HEK293T (cell line): ENCODE measurements at regions not wholly inside any gene's neighbourhood (a gene's known extent, or its start where the extent isn't known, plus 50 kb on each side); places are given as distances from the start of the nearest gene placed in this dataset.

Source experiments
- CTCF ChIA-PET: fragments of 350-600 bp; formaldehyde crosslinking; extraction: SDS; loops from one replicate; lab custom pipeline; 2021; ENCODE audit warnings: antibody characterized with exemption, inconsistent platforms; lab: Yijun Ruan, JAX
- POLR2A ChIA-PET: fragments of 350-600 bp; formaldehyde crosslinking; extraction: SDS; loops from one replicate; lab custom pipeline; 2020; ENCODE audit warnings: antibody characterized with exemption, inconsistent platforms; lab: Yijun Ruan, JAX
- DNase-seq: peaks from one replicate; pipeline ENCODE4 v3.0.0; 2012; ENCODE audit warnings: mixed read lengths; ENCODE audit errors: extremely low spot score
- ARNT ChIP-seq: fragments of 450-650 bp; IDR thresholded peaks from 2 replicates; pipeline ENCODE4 v1.6.1; 2017; ENCODE audit warnings: mild to moderate bottlenecking
- BHLHE40 ChIP-seq: fragments of 450-650 bp; IDR thresholded peaks from 2 replicates; pipeline ENCODE4 v1.6.1; 2016; ENCODE audit warnings: mild to moderate bottlenecking, moderate library complexity, borderline replicate concordance
- CTBP1 ChIP-seq: fragments of 450-650 bp; IDR thresholded peaks from 2 replicates; pipeline ENCODE4 v1.6.1; 2016; ENCODE audit warnings: borderline replicate concordance
- ELF4 ChIP-seq: fragments of 450-650 bp; IDR thresholded peaks from 2 replicates; pipeline ENCODE4 v1.6.1; 2017; ENCODE audit warnings: antibody characterized with exemption
- FOXA1 ChIP-seq: fragments of 450-650 bp; IDR thresholded peaks from 2 replicates; pipeline ENCODE4 v1.6.1; 2016; ENCODE audit warnings: mild to moderate bottlenecking
- FOXK2 ChIP-seq: fragments of 450-650 bp; IDR thresholded peaks from 2 replicates; pipeline ENCODE4 v1.6.1; 2016; ENCODE audit warnings: mild to moderate bottlenecking
- FOXM1 ChIP-seq: fragments of 450-650 bp; IDR thresholded peaks from 2 replicates; pipeline ENCODE4 v1.6.1; 2017; ENCODE audit warnings: mild to moderate bottlenecking, borderline replicate concordance
- HDGF ChIP-seq: fragments of 450-650 bp; IDR thresholded peaks from 2 replicates; pipeline ENCODE4 v1.6.1; 2017; ENCODE audit warnings: antibody characterized with exemption, borderline replicate concordance
- L3MBTL2 ChIP-seq: fragments of 450-650 bp; conservative IDR thresholded peaks from 2 replicates; pipeline ENCODE4 v1.6.1; 2016; ENCODE audit warnings: mild to moderate bottlenecking
- LEF1 ChIP-seq: fragments of 450-650 bp; IDR thresholded peaks from 2 replicates; pipeline ENCODE4 v1.6.1; 2017; ENCODE audit warnings: mild to moderate bottlenecking, borderline replicate concordance
- NFRKB ChIP-seq: fragments of 450-650 bp; IDR thresholded peaks from 2 replicates; pipeline ENCODE4 v1.6.1; 2016; ENCODE audit warnings: mild to moderate bottlenecking, moderate library complexity
- SP1 ChIP-seq: fragments of 450-650 bp; IDR thresholded peaks from 2 replicates; pipeline ENCODE4 v1.6.1; 2017
- SUZ12 ChIP-seq: fragments of 450-650 bp; IDR thresholded peaks from 2 replicates; pipeline ENCODE4 v1.6.1; 2016; ENCODE audit warnings: mild to moderate bottlenecking
- TARDBP ChIP-seq: fragments of 450-650 bp; IDR thresholded peaks from 2 replicates; pipeline ENCODE4 v1.6.1; 2016
- ZNF384 ChIP-seq: fragments of 450-650 bp; IDR thresholded peaks from 2 replicates; pipeline ENCODE4 v1.6.1; 2016
- TF ChIP-seq, protein P1 (sequence below): fragments of 450-650 bp; IDR thresholded peaks from 2 replicates; pipeline ENCODE4 v1.6.1; 2016

GRCh38 chr4:184930026-184930425 is 88.3 kb upstream of the HELT start:
- CTCF ChIA-PET, result no interaction called here
- POLR2A ChIA-PET, result no interaction called here

GRCh38 chr4:184932343-184932742 is 85.9 kb upstream of the HELT start:
- POLR2A ChIA-PET, result no interaction called here

More at GRCh38 chr4:184930026-184930425, 88.3 kb upstream of the HELT start:
- no peak for TF ChIP-seq NFRKB
- no peak for TF ChIP-seq BHLHE40
- TF ChIP-seq L3MBTL2, result no peak
- TF ChIP-seq ZNF384, result no peak
- TF ChIP-seq HDGF, result no peak
- no peak for TF ChIP-seq TARDBP
- DNase-seq, result no peak

GRCh38 chr4:184933311-184933710 is 85.0 kb upstream of the HELT start:
- DNase-seq, result no peak
- ChIA-PET CTCF (no interaction called here), POLR2A (no interaction called here)
- no peak for TF ChIP-seq CTBP1
- no peak for TF ChIP-seq FOXK2
- TF ChIP-seq TARDBP, result no peak
- no peak for TF ChIP-seq BHLHE40
- TF ChIP-seq, protein P1, sequence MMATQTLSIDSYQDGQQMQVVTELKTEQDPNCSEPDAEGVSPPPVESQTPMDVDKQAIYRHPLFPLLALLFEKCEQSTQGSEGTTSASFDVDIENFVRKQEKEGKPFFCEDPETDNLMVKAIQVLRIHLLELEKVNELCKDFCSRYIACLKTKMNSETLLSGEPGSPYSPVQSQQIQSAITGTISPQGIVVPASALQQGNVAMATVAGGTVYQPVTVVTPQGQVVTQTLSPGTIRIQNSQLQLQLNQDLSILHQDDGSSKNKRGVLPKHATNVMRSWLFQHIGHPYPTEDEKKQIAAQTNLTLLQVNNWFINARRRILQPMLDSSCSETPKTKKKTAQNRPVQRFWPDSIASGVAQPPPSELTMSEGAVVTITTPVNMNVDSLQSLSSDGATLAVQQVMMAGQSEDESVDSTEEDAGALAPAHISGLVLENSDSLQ, result no peak
- no peak for TF ChIP-seq FOXM1
- no peak for TF ChIP-seq SUZ12
- no peak for TF ChIP-seq LEF1
- TF ChIP-seq FOXA1, result no peak
- TF ChIP-seq HDGF, result no peak
- TF ChIP-seq SP1, result no peak
- no peak for TF ChIP-seq ZNF384

More at GRCh38 chr4:184932343-184932742, 85.9 kb upstream of the HELT start:
- DNase-seq, result no peak
- no peak for TF ChIP-seq CTBP1
- TF ChIP-seq FOXA1, result no peak
- TF ChIP-seq FOXK2, result no peak
- TF ChIP-seq, protein P1, result no peak
- TF ChIP-seq BHLHE40, result no peak
- TF ChIP-seq LEF1, result no peak
- no peak for TF ChIP-seq L3MBTL2
- TF ChIP-seq SP1, result no peak
- no peak for TF ChIP-seq NFRKB
- TF ChIP-seq FOXM1, result no peak
- TF ChIP-seq ZNF384, result no peak
- no peak for TF ChIP-seq SUZ12
- no peak for TF ChIP-seq TARDBP
- TF ChIP-seq HDGF, result no peak
- no peak for TF ChIP-seq ARNT
- CTCF ChIA-PET, result no interaction called here

DNA sequence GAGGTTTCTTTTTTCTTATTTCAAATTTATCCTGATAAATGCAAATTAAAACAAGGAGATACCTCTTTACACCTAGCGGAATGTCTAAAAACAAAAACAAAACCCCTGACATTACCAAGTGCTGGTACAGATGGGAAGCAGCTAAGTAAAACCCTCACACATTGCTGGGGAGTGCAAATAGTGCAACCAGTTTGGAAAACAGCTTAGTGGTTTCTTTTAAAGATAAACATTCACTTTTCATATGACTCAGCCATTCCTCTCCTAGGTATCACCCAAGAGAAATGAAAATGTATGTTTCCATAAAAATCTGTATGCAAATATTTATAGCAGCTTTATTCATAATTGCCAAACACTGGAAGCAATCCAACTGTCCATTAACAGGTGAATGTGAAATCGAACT is 84.1 kb upstream of the HELT start:
- ChIA-PET POLR2A (no interaction called here), CTCF (interaction anchor here (0.7 kb wide), 1 partner anchor 455 kb away, joined by 3 read pairs; no protein-coding TSS in a partner anchor)
- TF ChIP-seq ELF4, result no peak
- no peak for TF ChIP-seq FOXM1
- TF ChIP-seq LEF1, result no peak
- no peak for TF ChIP-seq SP1
- no peak for TF ChIP-seq CTBP1
- TF ChIP-seq FOXA1, result no peak
- TF ChIP-seq SUZ12, result no peak
- TF ChIP-seq ARNT, result no peak
- no peak for TF ChIP-seq L3MBTL2
- TF ChIP-seq, protein P1, result no peak
- no peak for TF ChIP-seq ZNF384
- DNase-seq, result no peak

- CTCF ChIA-PET, result no interaction called here
- POLR2A ChIA-PET, result no interaction called here
- no peak for DNase-seq
- TF ChIP-seq NFRKB, result no peak
- no peak for TF ChIP-seq ARNT
- TF ChIP-seq LEF1, result no peak
- TF ChIP-seq SP1, result no peak
- no peak for TF ChIP-seq FOXM1
- TF ChIP-seq CTBP1, result no peak
- TF ChIP-seq FOXA1, result no peak
- no peak for TF ChIP-seq TARDBP
- no peak for TF ChIP-seq L3MBTL2
- TF ChIP-seq ELF4, result no peak
- no peak for TF ChIP-seq HDGF
- TF ChIP-seq, protein P1, result no peak
- TF ChIP-seq FOXK2, result no peak
- no peak for TF ChIP-seq BHLHE40
- TF ChIP-seq SUZ12, result no peak
- no peak for TF ChIP-seq ZNF384
Measured at GRCh38 chr4:184934961-184935360, 83.3 kb upstream of the HELT start.

- no peak for TF ChIP-seq TARDBP
- TF ChIP-seq, protein P1, result no peak
- no peak for TF ChIP-seq FOXK2
- TF ChIP-seq CTBP1, result no peak
- TF ChIP-seq ZNF384, result no peak
- no peak for TF ChIP-seq SP1
- no peak for TF ChIP-seq FOXA1
- no peak for TF ChIP-seq SUZ12
- TF ChIP-seq LEF1, result no peak
- no peak for TF ChIP-seq HDGF
- TF ChIP-seq ARNT, result no peak
- TF ChIP-seq ELF4, result no peak
- no peak for TF ChIP-seq BHLHE40
- no peak for TF ChIP-seq FOXM1
- no peak for TF ChIP-seq NFRKB
- POLR2A ChIA-PET, result no interaction called here
- DNase-seq, result no peak
- CTCF ChIA-PET, result no interaction called here
Measured at GRCh38 chr4:184936071-184936470, 82.2 kb upstream of the HELT start.
